ENCODE measurements at regions not wholly inside any gene's neighbourhood (a gene's known extent, or its start where the extent isn't known, plus 50 kb on each side); places are given as distances from the start of the nearest gene placed in this dataset.

DNA sequence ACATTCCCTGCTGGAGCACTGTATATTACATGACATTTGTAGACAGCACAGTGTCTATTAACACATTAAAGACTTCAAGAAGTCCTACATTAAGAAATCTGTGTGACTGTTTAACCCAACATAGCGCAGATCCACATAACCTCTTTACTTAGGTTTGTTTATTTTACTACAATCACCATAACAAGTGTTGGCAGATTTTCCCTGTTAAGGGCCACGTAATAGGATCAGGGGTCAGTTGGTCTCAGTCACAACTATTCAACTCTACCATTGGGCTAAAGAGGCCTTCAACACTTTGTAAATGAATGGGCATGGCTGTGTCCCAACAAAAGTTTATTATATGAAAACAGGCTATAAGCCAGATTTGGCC is 51.3 kb upstream of the ADORA2B start:
- no peak for DNase-seq (ENCODE audit: low read depth, low spot score)
- Histone ChIP-seq H3K9me3 (ENCODE audit: control insufficient read depth in 1 of 2, insufficient read depth in 1 of 2, low read depth in 1 of 2, low read length in 2 of 2) (no peaks in the 10 kb centered on the region), H3K4me3 (replicated peaks in 1 of 2; ENCODE audit: low read depth in 1 of 2, low read length in 2 of 2) (no peak overlapping the region), H3K79me2 (ENCODE audit: insufficient read depth, low read length) (no peaks in the 10 kb centered on the region), H3K4me1 (ENCODE audit: control insufficient read depth in 1 of 2, insufficient read depth in 2 of 2, low read length in 2 of 2) (no peaks in the 10 kb centered on the region), H3K9me2 (ENCODE audit: insufficient read depth) (no peaks in the 10 kb centered on the region), H2AFZ (ENCODE audit: low read depth, low read length, poor library complexity, severe bottlenecking) (no peak overlapping the region), H3K9ac (ENCODE audit: low read length) (no peak overlapping the region), H3K27ac (ENCODE audit: low read depth, low read length) (no peak overlapping the region), H3K4me2 (ENCODE audit: low read length) (no peak overlapping the region), H4K20me1 (ENCODE audit: insufficient read depth) (no peaks in the 10 kb centered on the region), H3K27me3 (ENCODE audit: insufficient read depth, low read length) (no peaks in the 10 kb centered on the region), H3K36me3 (ENCODE audit: control insufficient read depth in 1 of 2, insufficient read depth in 2 of 2, low read length in 2 of 2) (no peaks in the 10 kb centered on the region)
- no TSS peak for BruUV-seq (replicated peaks)
- ChIA-PET RAD21 (ENCODE audit: low non-redundant PET in 1 of 2, low total read pairs in 2 of 2, uncharacterized antibody in 2 of 2, unreplicated experiment in 2 of 2) (no interaction called here), CTCF (no interaction called here), POLR2A (no interaction called here)
- ATAC-seq: no peak
- TF ChIP-seq FOSL1 (IDR thresholded peaks at IDR 0.05; ENCODE audit: low read depth) (no peak), YY1 (IDR thresholded peaks at IDR 0.05; ENCODE audit: extremely low read depth, insufficient replicate concordance, low read depth, low read length) (no peak), JUND (IDR thresholded peaks at IDR 0.05) (no peak), RAD21 (IDR thresholded peaks at IDR 0.05; ENCODE audit: low read depth) (no peak), EGR1 (IDR thresholded peaks at IDR 0.05; ENCODE audit: low read depth) (no peak), TCF7L2 (IDR thresholded peaks at IDR 0.05; ENCODE audit: borderline replicate concordance, extremely low read depth, insufficient read depth, insufficient read length) (no peak), SRF (IDR thresholded peaks at IDR 0.05; ENCODE audit: low read depth) (no peak), CEBPB (IDR thresholded peaks at IDR 0.05; ENCODE audit: low read depth) (no peak), ZNF274 (IDR thresholded peaks at IDR 0.05; ENCODE audit: low read depth, low read length) (no peak), EZH2phosphoT487 (IDR thresholded peaks at IDR 0.05; ENCODE audit: borderline replicate concordance) (no peak)
- TF ChIP-seq, protein P1, sequence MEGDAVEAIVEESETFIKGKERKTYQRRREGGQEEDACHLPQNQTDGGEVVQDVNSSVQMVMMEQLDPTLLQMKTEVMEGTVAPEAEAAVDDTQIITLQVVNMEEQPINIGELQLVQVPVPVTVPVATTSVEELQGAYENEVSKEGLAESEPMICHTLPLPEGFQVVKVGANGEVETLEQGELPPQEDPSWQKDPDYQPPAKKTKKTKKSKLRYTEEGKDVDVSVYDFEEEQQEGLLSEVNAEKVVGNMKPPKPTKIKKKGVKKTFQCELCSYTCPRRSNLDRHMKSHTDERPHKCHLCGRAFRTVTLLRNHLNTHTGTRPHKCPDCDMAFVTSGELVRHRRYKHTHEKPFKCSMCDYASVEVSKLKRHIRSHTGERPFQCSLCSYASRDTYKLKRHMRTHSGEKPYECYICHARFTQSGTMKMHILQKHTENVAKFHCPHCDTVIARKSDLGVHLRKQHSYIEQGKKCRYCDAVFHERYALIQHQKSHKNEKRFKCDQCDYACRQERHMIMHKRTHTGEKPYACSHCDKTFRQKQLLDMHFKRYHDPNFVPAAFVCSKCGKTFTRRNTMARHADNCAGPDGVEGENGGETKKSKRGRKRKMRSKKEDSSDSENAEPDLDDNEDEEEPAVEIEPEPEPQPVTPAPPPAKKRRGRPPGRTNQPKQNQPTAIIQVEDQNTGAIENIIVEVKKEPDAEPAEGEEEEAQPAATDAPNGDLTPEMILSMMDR (IDR thresholded peaks at IDR 0.05 in 2 of 3, conservative IDR thresholded peaks at IDR 0.05 in 1 of 3; ENCODE audit: borderline replicate concordance in 1 of 3, insufficient read depth in 1 of 3, low read depth in 2 of 3, low read length in 2 of 3): no peak
- intact Hi-C loops (cut with micrococcal nuclease): no loop called here

All from HCT116 (cell line).